ENCODE measurements at regions not wholly inside any gene's neighbourhood (a gene's known extent, or its start where the extent isn't known, plus 50 kb on each side); places are given as distances from the start of the nearest gene placed in this dataset.
A peak's percentile ranks its signal among the peaks of the same experiment; 100 is the strongest.
"Not testable (repeated sequence)": the region's sequence is repeated elsewhere in the genome, so short reads cannot be mapped to it uniquely, and the experiment has no call there.

- DNase-seq (ENCODE audit: low spot score) (no peak), FAIRE-seq (no peak)
These were observed 952.7 kb downstream of the SLC4A3 start for GRCh38 chr2:220580113-220580512.

- FAIRE-seq (no peak), DNase-seq (ENCODE audit: low spot score) (no peak)
These were observed 956.3 kb downstream of the SLC4A3 start for GRCh38 chr2:220583725-220584124.

- no peak for DNase-seq (ENCODE audit: low spot score)
- no peak for FAIRE-seq
These were observed 957.8 kb downstream of the SLC4A3 start for GRCh38 chr2:220585241-220585640.

- no peak for FAIRE-seq
- no peak for DNase-seq (ENCODE audit: low spot score)
These were observed 959.6 kb downstream of the SLC4A3 start for GRCh38 chr2:220586980-220587530.

- DNase-seq (ENCODE audit: low spot score) = no peak
- FAIRE-seq = no peak
These were observed 960.7 kb downstream of the SLC4A3 start for GRCh38 chr2:220588148-220588547.

GRCh38 chr2:220590476-220590875, 963.0 kb downstream of the SLC4A3 start:
- DNase-seq (ENCODE audit: low spot score) = no peak
- no peak for FAIRE-seq

GRCh38 chr2:220593526-220593925, 966.1 kb downstream of the SLC4A3 start:
- FAIRE-seq (no peak), DNase-seq (ENCODE audit: low spot score) (no peak)

- DNase-seq (ENCODE audit: low spot score) (no peak), FAIRE-seq (no peak)
These were observed 970.4 kb downstream of the EPHA4 start for GRCh38 chr2:220601674-220602073.

GRCh38 chr2:220613004-220613403, 959.1 kb downstream of the EPHA4 start:
- not testable (repeated sequence) for DNase-seq (ENCODE audit: low spot score); FAIRE-seq

- FAIRE-seq (no peak), DNase-seq (ENCODE audit: low spot score) (no peak)
These were observed 958.0 kb downstream of the EPHA4 start for GRCh38 chr2:220614064-220614463.

GRCh38 chr2:220619525-220620220, 952.4 kb downstream of the EPHA4 start:
- no peak for FAIRE-seq
- DNase-seq (ENCODE audit: low spot score) = peak; percentile 17

- FAIRE-seq (no peak), DNase-seq (ENCODE audit: low spot score) (no peak)
These were observed 945.5 kb downstream of the EPHA4 start for GRCh38 chr2:220626603-220627002.

GRCh38 chr2:220628252-220628651, 943.9 kb downstream of the EPHA4 start:
- DNase-seq (ENCODE audit: low spot score) (no peak), FAIRE-seq (no peak)

- FAIRE-seq = no peak
- no peak for DNase-seq (ENCODE audit: low spot score)
These were observed 931.0 kb downstream of the EPHA4 start for GRCh38 chr2:220641137-220641536.

GRCh38 chr2:220646424-220646823, 925.7 kb downstream of the EPHA4 start:
- DNase-seq (ENCODE audit: low spot score) = no peak

GRCh38 chr2:220648628-220649027, 923.5 kb downstream of the EPHA4 start:
- no peak for FAIRE-seq
- no peak for DNase-seq (ENCODE audit: low spot score)

More at GRCh38 chr2:220646424-220646823, 925.7 kb downstream of the EPHA4 start:
- no peak for FAIRE-seq

- FAIRE-seq = no peak
- DNase-seq (ENCODE audit: low spot score) = no peak
These were observed 918.3 kb downstream of the EPHA4 start for GRCh38 chr2:220653776-220654175.

- FAIRE-seq (no peak), DNase-seq (ENCODE audit: low spot score) (no peak)
These were observed 917.8 kb downstream of the EPHA4 start for GRCh38 chr2:220654322-220654721.

GRCh38 chr2:220660277-220661145, 911.6 kb downstream of the EPHA4 start:
- FAIRE-seq = no peak
- no peak for DNase-seq (ENCODE audit: low spot score)

- DNase-seq (ENCODE audit: low spot score) = no peak
- no peak for FAIRE-seq
These were observed 909.7 kb downstream of the EPHA4 start for GRCh38 chr2:220662431-220662830.

GRCh38 chr2:220663065-220663464, 909.0 kb downstream of the EPHA4 start:
- FAIRE-seq (no peak), DNase-seq (ENCODE audit: low spot score) (no peak)
